GM23338 (cell line): ENCODE measurements at regions not wholly inside any gene's neighbourhood (a gene's known extent, or its start where the extent isn't known, plus 50 kb on each side); places are given as distances from the start of the nearest gene placed in this dataset.

Source experiments
- ATAC-seq: fragments of 200-7000 bp; cut with Tn5 transposase; 3 replicates; pipeline ENCODE4 v1.9.1; 2020
- DNase-seq: peaks from one replicate; pipeline ENCODE4 v3.0.0-alpha.2; 2015; ENCODE audit warnings: low spot score
- H2AFZ ChIP-seq: fragments of 200-600 bp; sonication (generic); 2 replicates; pipeline ENCODE4 v1.8.0; 2016; ENCODE audit warnings: antibody characterized with exemption, mild to moderate bottlenecking, moderate library complexity
- H3F3A ChIP-seq: fragments of 200-600 bp; sonication (generic); replicated peaks from 2 replicates; pipeline ENCODE4 v1.8.0; 2017; ENCODE audit warnings: antibody characterized with exemption, mixed run types, low read depth
- H3K27ac ChIP-seq: fragments of 200-600 bp; sonication (generic); 2 replicates; pipeline ENCODE4 v1.6.1; 2016; ENCODE audit warnings: low read depth
- H3K27me3 ChIP-seq: fragments of 200-600 bp; sonication (generic); 2 replicates; pipeline ENCODE4 v1.8.0; 2016; ENCODE audit warnings: mild to moderate bottlenecking, mixed run types, moderate library complexity; ENCODE audit not compliant: insufficient read depth
- H3K36me3 ChIP-seq: fragments of 200-600 bp; sonication (generic); 2 replicates; pipeline ENCODE4 v1.8.0; 2016; ENCODE audit warnings: mild to moderate bottlenecking; ENCODE audit not compliant: insufficient read depth
- H3K4me1 ChIP-seq: fragments of 200-600 bp; sonication (generic); 2 replicates; pipeline ENCODE4 v1.8.0; 2016; ENCODE audit warnings: mild to moderate bottlenecking, moderate library complexity; ENCODE audit not compliant: insufficient read depth
- H3K4me2 ChIP-seq: fragments of 200-600 bp; sonication (generic); 2 replicates; pipeline ENCODE4 v1.7.1; 2017; ENCODE audit warnings: mixed run types
- H3K4me3 ChIP-seq: fragments of 200-600 bp; sonication (generic); 2 replicates; pipeline ENCODE4 v1.6.1; 2016; ENCODE audit warnings: mixed run types
- H3K79me2 ChIP-seq: fragments of 200-600 bp; sonication (generic); replicated peaks from 2 replicates; pipeline ENCODE4 v1.8.0; 2017; ENCODE audit warnings: mild to moderate bottlenecking; ENCODE audit not compliant: insufficient read depth
- H3K9me2 ChIP-seq: fragments of 200-600 bp; sonication (generic); 2 replicates; pipeline ENCODE4 v1.8.0; 2017; ENCODE audit not compliant: insufficient read depth
- H4K20me1 ChIP-seq: fragments of 200-600 bp; sonication (generic); replicated peaks from 2 replicates; pipeline ENCODE4 v1.8.0; 2017; ENCODE audit warnings: mild to moderate bottlenecking; ENCODE audit not compliant: insufficient read depth
- H3K27ac Mint-ChIP-seq: 2 replicates; pipeline ENCODE4 v1.8.0; 2020; ENCODE audit warnings: inconsistent platforms, mild to moderate bottlenecking, moderate library complexity, mixed read lengths
- H3K27me3 Mint-ChIP-seq: 3 replicates; pipeline ENCODE4 v1.8.0; 2022; ENCODE audit warnings: low read depth, mild to moderate bottlenecking, moderate library complexity, mixed read lengths, inconsistent platforms; ENCODE audit not compliant: insufficient read depth, poor library complexity
- H3K36me3 Mint-ChIP-seq: 3 replicates; pipeline ENCODE4 v1.8.0; 2021; ENCODE audit warnings: low read depth, mild to moderate bottlenecking, inconsistent platforms, moderate library complexity, mixed read lengths
- H3K4me1 Mint-ChIP-seq: 3 replicates; pipeline ENCODE4 v1.8.0; 2020; ENCODE audit warnings: mild to moderate bottlenecking, inconsistent platforms, mixed read lengths
- H3K4me3 Mint-ChIP-seq: 3 replicates; pipeline ENCODE4 v1.8.0; 2021; ENCODE audit warnings: moderate library complexity, mild to moderate bottlenecking, inconsistent platforms, mixed read lengths
- H3K9me3 Mint-ChIP-seq: 3 replicates; pipeline ENCODE4 v1.8.0; 2020; ENCODE audit warnings: moderate library complexity, mild to moderate bottlenecking, inconsistent platforms, mixed read lengths
- EZH2 ChIP-seq: fragments of 200-600 bp; sonication (generic); IDR thresholded peaks from one replicate; pipeline ENCODE4 v1.8.0; 2017; ENCODE audit warnings: antibody characterized with exemption, mild to moderate bottlenecking, low read depth; ENCODE audit not compliant: unreplicated experiment
- EZH2phosphoT487 ChIP-seq: fragments of 200-600 bp; sonication (generic); IDR thresholded peaks from one replicate; pipeline ENCODE4 v1.8.1; 2018; ENCODE audit warnings: antibody characterized with exemption; ENCODE audit not compliant: unreplicated experiment
- NANOG ChIP-seq: IDR thresholded peaks from 2 replicates; pipeline ENCODE4 v1.6.1; 2016; ENCODE audit warnings: antibody characterized with exemption, borderline replicate concordance
- POLR2AphosphoS5 ChIP-seq: IDR thresholded peaks from 2 replicates; pipeline ENCODE4 v1.6.1; 2016; ENCODE audit warnings: antibody characterized with exemption, low read depth
- STAT1 ChIP-seq: IDR thresholded peaks from one replicate; pipeline ENCODE4 v1.6.1; 2016; ENCODE audit warnings: antibody characterized with exemption; ENCODE audit not compliant: unreplicated experiment
- ZNF114 ChIP-seq: fragments of 250-450 bp; sonication (Bioruptor Pico); IDR thresholded peaks from 2 replicates; pipeline ENCODE4 v1.5.0; 2020; ENCODE audit warnings: mild to moderate bottlenecking, moderate library complexity
- ZNF331 ChIP-seq: fragments of 250-450 bp; sonication (Bioruptor Pico); IDR thresholded peaks from 2 replicates; pipeline ENCODE4 v1.5.0; 2020; ENCODE audit warnings: low read depth, mild to moderate bottlenecking, moderate library complexity
- TF ChIP-seq, protein P1 (sequence below), 2 experiments: fragments of 200-600 bp in 1 of 2; sonication (generic) in 1 of 2; conservative IDR thresholded peaks; 2 replicates each; pipeline versions ENCODE4 v1.5.1 to v1.6.1; 2016 to 2017; ENCODE audit warnings: antibody characterized with exemption in 2 of 2, low read depth in 2 of 2, mild to moderate bottlenecking in 2 of 2, moderate library complexity in 1 of 2
- TF ChIP-seq, protein P2 (sequence below): IDR thresholded peaks from one replicate; pipeline ENCODE4 v1.6.1; 2018; ENCODE audit warnings: antibody characterized with exemption; ENCODE audit not compliant: unreplicated experiment
- TF ChIP-seq, protein P3 (sequence below): IDR thresholded peaks from 2 replicates; pipeline ENCODE4 v1.6.1; 2016; ENCODE audit warnings: antibody characterized with exemption

DNA sequence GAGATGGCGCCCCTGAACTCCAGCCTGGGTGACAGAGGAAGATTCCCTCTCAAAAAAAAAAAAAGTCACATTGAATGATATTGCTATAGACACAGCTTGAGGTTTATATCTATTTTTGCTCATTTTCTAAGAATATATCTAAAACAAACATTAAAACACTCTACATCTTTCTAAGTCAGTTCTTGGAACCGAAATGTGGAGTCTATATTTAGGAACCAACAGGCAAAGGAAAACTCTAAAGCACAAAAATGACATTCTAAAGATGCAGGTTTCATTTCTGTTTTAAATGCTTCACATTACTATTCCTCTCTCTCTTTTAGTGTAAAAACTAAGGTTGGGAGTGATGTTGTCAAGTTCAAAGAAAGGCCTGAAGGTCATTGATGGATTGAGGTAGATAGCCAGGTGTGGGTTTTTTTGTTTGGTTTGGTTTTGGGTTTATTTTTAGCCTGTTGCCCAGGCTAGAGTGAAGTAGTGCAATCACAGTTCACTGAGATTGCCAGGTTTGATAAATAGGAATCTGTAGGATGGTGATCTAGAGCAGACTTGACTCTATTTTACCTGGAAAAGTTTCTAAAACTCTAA lies 194.0 kb upstream of the RBBP8 start (continued):
- TF ChIP-seq STAT1 (no peak), POLR2AphosphoS5 (no peak), NANOG (no peak)
- TF ChIP-seq, protein P1, sequence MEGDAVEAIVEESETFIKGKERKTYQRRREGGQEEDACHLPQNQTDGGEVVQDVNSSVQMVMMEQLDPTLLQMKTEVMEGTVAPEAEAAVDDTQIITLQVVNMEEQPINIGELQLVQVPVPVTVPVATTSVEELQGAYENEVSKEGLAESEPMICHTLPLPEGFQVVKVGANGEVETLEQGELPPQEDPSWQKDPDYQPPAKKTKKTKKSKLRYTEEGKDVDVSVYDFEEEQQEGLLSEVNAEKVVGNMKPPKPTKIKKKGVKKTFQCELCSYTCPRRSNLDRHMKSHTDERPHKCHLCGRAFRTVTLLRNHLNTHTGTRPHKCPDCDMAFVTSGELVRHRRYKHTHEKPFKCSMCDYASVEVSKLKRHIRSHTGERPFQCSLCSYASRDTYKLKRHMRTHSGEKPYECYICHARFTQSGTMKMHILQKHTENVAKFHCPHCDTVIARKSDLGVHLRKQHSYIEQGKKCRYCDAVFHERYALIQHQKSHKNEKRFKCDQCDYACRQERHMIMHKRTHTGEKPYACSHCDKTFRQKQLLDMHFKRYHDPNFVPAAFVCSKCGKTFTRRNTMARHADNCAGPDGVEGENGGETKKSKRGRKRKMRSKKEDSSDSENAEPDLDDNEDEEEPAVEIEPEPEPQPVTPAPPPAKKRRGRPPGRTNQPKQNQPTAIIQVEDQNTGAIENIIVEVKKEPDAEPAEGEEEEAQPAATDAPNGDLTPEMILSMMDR (conservative IDR thresholded peaks at IDR 0.05; ENCODE audit: low read depth in 2 of 2): no peak
- TF ChIP-seq, protein P2, sequence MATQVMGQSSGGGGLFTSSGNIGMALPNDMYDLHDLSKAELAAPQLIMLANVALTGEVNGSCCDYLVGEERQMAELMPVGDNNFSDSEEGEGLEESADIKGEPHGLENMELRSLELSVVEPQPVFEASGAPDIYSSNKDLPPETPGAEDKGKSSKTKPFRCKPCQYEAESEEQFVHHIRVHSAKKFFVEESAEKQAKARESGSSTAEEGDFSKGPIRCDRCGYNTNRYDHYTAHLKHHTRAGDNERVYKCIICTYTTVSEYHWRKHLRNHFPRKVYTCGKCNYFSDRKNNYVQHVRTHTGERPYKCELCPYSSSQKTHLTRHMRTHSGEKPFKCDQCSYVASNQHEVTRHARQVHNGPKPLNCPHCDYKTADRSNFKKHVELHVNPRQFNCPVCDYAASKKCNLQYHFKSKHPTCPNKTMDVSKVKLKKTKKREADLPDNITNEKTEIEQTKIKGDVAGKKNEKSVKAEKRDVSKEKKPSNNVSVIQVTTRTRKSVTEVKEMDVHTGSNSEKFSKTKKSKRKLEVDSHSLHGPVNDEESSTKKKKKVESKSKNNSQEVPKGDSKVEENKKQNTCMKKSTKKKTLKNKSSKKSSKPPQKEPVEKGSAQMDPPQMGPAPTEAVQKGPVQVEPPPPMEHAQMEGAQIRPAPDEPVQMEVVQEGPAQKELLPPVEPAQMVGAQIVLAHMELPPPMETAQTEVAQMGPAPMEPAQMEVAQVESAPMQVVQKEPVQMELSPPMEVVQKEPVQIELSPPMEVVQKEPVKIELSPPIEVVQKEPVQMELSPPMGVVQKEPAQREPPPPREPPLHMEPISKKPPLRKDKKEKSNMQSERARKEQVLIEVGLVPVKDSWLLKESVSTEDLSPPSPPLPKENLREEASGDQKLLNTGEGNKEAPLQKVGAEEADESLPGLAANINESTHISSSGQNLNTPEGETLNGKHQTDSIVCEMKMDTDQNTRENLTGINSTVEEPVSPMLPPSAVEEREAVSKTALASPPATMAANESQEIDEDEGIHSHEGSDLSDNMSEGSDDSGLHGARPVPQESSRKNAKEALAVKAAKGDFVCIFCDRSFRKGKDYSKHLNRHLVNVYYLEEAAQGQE: no peak

DNA sequence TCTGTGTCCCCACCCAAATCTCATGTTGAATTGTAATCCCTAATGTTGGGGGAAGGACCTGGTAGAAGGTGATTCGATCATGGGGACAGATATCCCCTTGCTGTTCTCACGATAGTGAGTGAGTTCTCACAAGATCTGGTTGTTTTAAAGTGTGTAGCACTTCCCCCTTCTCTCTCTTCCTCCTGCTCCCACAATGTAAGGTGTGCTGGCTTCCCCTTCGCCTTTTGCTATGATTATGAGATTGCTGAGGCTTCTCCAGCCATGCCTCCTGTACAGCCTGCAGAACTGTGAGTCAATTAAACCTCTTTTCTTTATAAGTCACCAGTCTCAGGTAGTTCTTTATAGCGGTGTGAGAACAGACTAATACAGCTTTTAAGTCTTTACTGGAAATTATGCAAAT lies 193.3 kb upstream of the RBBP8 start:
- Histone ChIP-seq H4K20me1 (no peaks in the 10 kb centered on the region), H3K4me3 (no peak overlapping the region), H2AFZ (no peak overlapping the region), H3K9me2 (no peaks in the 10 kb centered on the region), H3K36me3 (no peaks in the 10 kb centered on the region), H3K4me2 (no peak overlapping the region), H3F3A (no peaks in the 10 kb centered on the region), H3K27me3 (no peaks in the 10 kb centered on the region), H3K27ac (no peak overlapping the region), H3K4me1 (peaks cover 5% of the 10 kb centered on the region; the same call in 1 of the 2 replicates), H3K79me2 (no peaks in the 10 kb centered on the region)
- H3K4me3 Mint-ChIP-seq: no peak overlapping the region
- no peak overlapping the region for H3K27ac Mint-ChIP-seq
- no peaks in the 10 kb centered on the region for H3K27me3 Mint-ChIP-seq
- no peaks in the 10 kb centered on the region for H3K9me3 Mint-ChIP-seq
- H3K4me1 Mint-ChIP-seq: peaks cover 3% of the 10 kb centered on the region; the same call in 2 of the 3 replicates
- DNase-seq (no peak), ATAC-seq (no peak)
- no peaks in the 10 kb centered on the region for H3K36me3 Mint-ChIP-seq
- TF ChIP-seq ZNF331 (CRISPR knock-in tag) (no peak), NANOG (no peak), EZH2phosphoT487 (no peak), POLR2AphosphoS5 (no peak), ZNF114 (CRISPR knock-in tag) (no peak), EZH2 (no peak), STAT1 (no peak)
- TF ChIP-seq, protein P1 (conservative IDR thresholded peaks at IDR 0.05; ENCODE audit: low read depth in 2 of 2): no peak
- TF ChIP-seq, protein P3, sequence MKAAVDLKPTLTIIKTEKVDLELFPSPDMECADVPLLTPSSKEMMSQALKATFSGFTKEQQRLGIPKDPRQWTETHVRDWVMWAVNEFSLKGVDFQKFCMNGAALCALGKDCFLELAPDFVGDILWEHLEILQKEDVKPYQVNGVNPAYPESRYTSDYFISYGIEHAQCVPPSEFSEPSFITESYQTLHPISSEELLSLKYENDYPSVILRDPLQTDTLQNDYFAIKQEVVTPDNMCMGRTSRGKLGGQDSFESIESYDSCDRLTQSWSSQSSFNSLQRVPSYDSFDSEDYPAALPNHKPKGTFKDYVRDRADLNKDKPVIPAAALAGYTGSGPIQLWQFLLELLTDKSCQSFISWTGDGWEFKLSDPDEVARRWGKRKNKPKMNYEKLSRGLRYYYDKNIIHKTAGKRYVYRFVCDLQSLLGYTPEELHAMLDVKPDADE: no peak
